Ovary (tissue), 7 donors: ENCODE measurements at regions not wholly inside any gene's neighbourhood (a gene's known extent, or its start where the extent isn't known, plus 50 kb on each side); places are given as distances from the start of the nearest gene placed in this dataset.

Experiments
- DNase-seq, 5 donors: peaks; one replicate each; pipeline ENCODE4 v3.0.0-alpha.2; 2019 to 2020
- H3K27ac ChIP-seq, 2 donors: fragments of 200-600 bp; one replicate each; pipeline versions ENCODE4 v1.5.1 to v1.8.0; 2019 to 2022
- H3K27me3 ChIP-seq: fragments of 200-600 bp; one replicate; pipeline ENCODE4 v1.8.0; 2022
- H3K36me3 ChIP-seq: fragments of 200-600 bp; sonication (generic); one replicate; pipeline ENCODE4 v1.5.1; 2019
- H3K4me1 ChIP-seq: one replicate; pipeline ENCODE4 v1.8.1; 2013; ENCODE audit warnings: mild to moderate bottlenecking, moderate library complexity; ENCODE audit not compliant: insufficient read depth
- H3K4me3 ChIP-seq: fragments of 200-600 bp; sonication (generic); one replicate; pipeline ENCODE4 v1.5.1; 2017
- H3K9me3 ChIP-seq, 2 donors: fragments of 200-600 bp in 1 of 2; sonication (generic) in 1 of 2; one replicate each; pipeline versions ENCODE4 v1.5.1 to v1.8.1; 2013 to 2019; ENCODE audit warnings: mild to moderate bottlenecking in 1 of 2, moderate library complexity in 1 of 2
- CTCF ChIP-seq, 3 donors: fragments of 450-650 bp in 2 of 3; fragments of 200-600 bp in 1 of 3; IDR thresholded peaks; one replicate each; pipeline versions ENCODE4 v1.5.1 to v1.8.0; 2016 to 2022; ENCODE audit warnings: antibody characterized with exemption in 3 of 3, mild to moderate bottlenecking in 1 of 3
- EP300 ChIP-seq: sonication (generic); formaldehyde crosslinking; IDR thresholded peaks from one replicate; pipeline ENCODE4 v1.6.1; 2017; ENCODE audit warnings: antibody characterized with exemption
- POLR2A ChIP-seq: fragments of 450-650 bp; IDR thresholded peaks from one replicate; pipeline ENCODE4 v1.6.1; 2017; ENCODE audit warnings: antibody characterized with exemption, mild to moderate bottlenecking, moderate library complexity
- WGBS, 3 donors: extraction: QIAGEN DNeasy Blood & Tissue Kit in 1 of 3; methylation state at CpG; one replicate each; pipeline versions ENCODE4 v1.1.5 to v1.1.7; 2013 to 2017; 5-methylcytosine and 5-hydroxymethylcytosine counted together
- intact Hi-C, 4 donors: fragments of 100-400 bp; cut with DNase I; formaldehyde crosslinking; loops; one replicate each; pipeline versions ENCODE4 v1.11.0 to v1.15.1; 2022 to 2023
- donor health status: DM: no; HTN: no; CAD: no; lungs with moderate emphysema.
- donor health status: DM: no; HTN: no; CAD: no.
- donor health status: Bipolar disorder and iron deficiency.
- donor health status: DM: no; HTN: no; CAD: no.
- donor health status: DM: yes; HTN: yes; CAD: no.

GRCh38 chr2:234733795-234734600, 217.8 kb upstream of the SH3BP4 start:
- TF ChIP-seq POLR2A (no peak), EP300 (no peak), CTCF (IDR thresholded peaks at IDR 0.05) (no peak)
- Histone ChIP-seq H3K27me3 (no peaks in the 10 kb centered on the region), H3K4me3 (no peak overlapping the region), H3K9me3 (peaks cover 0 to 3% of the 10 kb centered on the region in 2 donors), H3K36me3 (no peaks in the 10 kb centered on the region), H3K4me1 (no peaks in the 10 kb centered on the region), H3K27ac (no peak overlapping the region)
- DNase-seq: no peak
- intact Hi-C loops: no loop called here
- WGBS, 3 donors: 72 to 75% (median 73%) methylated on average over 6 of the region's 6 CpGs

- DNase-seq: no peak
- no peak overlapping the region for H3K27ac ChIP-seq
- intact Hi-C loops: no loop called here
- H3K4me3 ChIP-seq: no peak overlapping the region
- H3K36me3 ChIP-seq: no peaks in the 10 kb centered on the region
- H3K27me3 ChIP-seq: no peaks in the 10 kb centered on the region
- H3K9me3 ChIP-seq: peaks cover 0 to 3% of the 10 kb centered on the region in 2 donors
- WGBS, 3 donors: 79 to 94% (median 84%) methylated on average over 6 of the region's 6 CpGs
- TF ChIP-seq EP300 (no peak), POLR2A (no peak), CTCF (IDR thresholded peaks at IDR 0.05) (no peak)
- H3K4me1 ChIP-seq: no peaks in the 10 kb centered on the region
These were observed 218.7 kb upstream of the SH3BP4 start for GRCh38 chr2:234733093-234733489.

- intact Hi-C loops: no loop called here
- Histone ChIP-seq H3K36me3 (no peaks in the 10 kb centered on the region), H3K4me1 (no peaks in the 10 kb centered on the region), H3K4me3 (no peak overlapping the region), H3K9me3 (peaks cover 0 to 3% of the 10 kb centered on the region in 2 donors), H3K27ac (no peak overlapping the region), H3K27me3 (no peaks in the 10 kb centered on the region)
- no peak for DNase-seq
- TF ChIP-seq POLR2A (no peak), EP300 (no peak), CTCF (IDR thresholded peaks at IDR 0.05) (no peak)
- 87 to 93% (median 91%) methylated on average over 3 of the region's 3 CpGs for WGBS, 3 donors
These were observed 219.3 kb upstream of the SH3BP4 start for GRCh38 chr2:234732404-234733092.

GRCh38 chr2:234731236-234731635, 220.6 kb upstream of the SH3BP4 start:
- no peak for TF ChIP-seq CTCF (IDR thresholded peaks at IDR 0.05)
- Histone ChIP-seq H3K36me3 (no peaks in the 10 kb centered on the region), H3K27me3 (no peaks in the 10 kb centered on the region), H3K4me1 (no peaks in the 10 kb centered on the region), H3K9me3 (peaks cover 0 to 3% of the 10 kb centered on the region in 2 donors), H3K4me3 (no peak overlapping the region), H3K27ac (no peak overlapping the region)
- intact Hi-C loops: no loop called here
- 91 to 95% (median 91%) methylated on average over 6 of the region's 6 CpGs for WGBS, 3 donors
- no peak for DNase-seq
